Activated T-helper 2 cell treated with anti-CD3 and anti-CD28 coated beads, Interferon-gamma antibody, Interleukin-2, Interleukin-4, amounts not matched to agents 10 μg/mL and 5 μg/mL and 100 μg/mL, durations not matched to agents 14 hours and 24 hours and 36 hours (primary cell): ENCODE measurements at regions not wholly inside any gene's neighbourhood (a gene's known extent, or its start where the extent isn't known, plus 50 kb on each side); places are given as distances from the start of the nearest gene placed in this dataset.
"Not testable (repeated sequence)": the region's sequence is repeated elsewhere in the genome, so short reads cannot be mapped to it uniquely, and the experiment has no call there.

Experiments used
- DNase-seq: peaks from one replicate; pipeline ENCODE4 v3.0.0; 2021; ENCODE audit warnings: low spot score
- H3K27ac Mint-ChIP-seq: one replicate; pipeline ENCODE4 v1.8.0; 2021; ENCODE audit warnings: mixed read lengths
- H3K27me3 Mint-ChIP-seq: one replicate; pipeline ENCODE4 v1.8.0; 2021; ENCODE audit warnings: low read depth, mixed read lengths
- H3K36me3 Mint-ChIP-seq: one replicate; pipeline ENCODE4 v1.8.0; 2021; ENCODE audit warnings: low read depth, mixed read lengths
- H3K4me1 Mint-ChIP-seq: one replicate; pipeline ENCODE4 v1.8.0; 2021; ENCODE audit warnings: low read depth, mixed read lengths
- H3K4me3 Mint-ChIP-seq: one replicate; pipeline ENCODE4 v1.8.0; 2021; ENCODE audit warnings: low read depth, mild to moderate bottlenecking, moderate library complexity, mixed read lengths
- H3K9me3 Mint-ChIP-seq: one replicate; pipeline ENCODE4 v1.8.0; 2021; ENCODE audit warnings: mixed read lengths
- intact Hi-C: fragments of 100-400 bp; cut with micrococcal nuclease; formaldehyde crosslinking; loops from one replicate; pipeline ENCODE4 v1.15.1; 2023

GRCh38 chr18:38174173-38174572 lies 608.6 kb upstream of the CELF4 start:
- intact Hi-C loops = no loop called here
- Mint-ChIP-seq H3K4me3 (no peak overlapping the region), H3K27ac (no peak overlapping the region), H3K4me1 (no peaks in the 10 kb centered on the region), H3K27me3 (no peaks in the 10 kb centered on the region), H3K36me3 (no peaks in the 10 kb centered on the region), H3K9me3 (no peaks in the 10 kb centered on the region)
- no peak for DNase-seq

- Mint-ChIP-seq H3K4me3 (no peak overlapping the region), H3K27ac (no peak overlapping the region), H3K9me3 (no peaks in the 10 kb centered on the region), H3K27me3 (no peaks in the 10 kb centered on the region), H3K36me3 (no peaks in the 10 kb centered on the region), H3K4me1 (no peaks in the 10 kb centered on the region)
- intact Hi-C loops = no loop called here
- DNase-seq = no peak
Measured at GRCh38 chr18:38170845-38171244, 605.2 kb upstream of the CELF4 start.

GRCh38 chr18:38167623-38168022 lies 602.0 kb upstream of the CELF4 start:
- Mint-ChIP-seq H3K27me3 (no peaks in the 10 kb centered on the region), H3K27ac (no peak overlapping the region), H3K36me3 (no peaks in the 10 kb centered on the region), H3K4me1 (no peaks in the 10 kb centered on the region), H3K4me3 (no peak overlapping the region), H3K9me3 (no peaks in the 10 kb centered on the region)
- no peak for DNase-seq
- intact Hi-C loops = no loop called here

GRCh38 chr18:38153116-38153515 lies 587.5 kb upstream of the CELF4 start:
- peaks cover 14% of the 10 kb centered on the region for H3K9me3 Mint-ChIP-seq
- intact Hi-C loops, H3K27ac Mint-ChIP-seq, H3K4me3 Mint-ChIP-seq, H3K36me3 Mint-ChIP-seq, H3K27me3 Mint-ChIP-seq, H3K4me1 Mint-ChIP-seq, DNase-seq: not testable (repeated sequence)

GRCh38 chr18:38116716-38117115 lies 551.1 kb upstream of the CELF4 start:
- Mint-ChIP-seq H3K4me1 (no peaks in the 10 kb centered on the region), H3K4me3 (no peak overlapping the region), H3K9me3 (no peaks in the 10 kb centered on the region), H3K27me3 (no peaks in the 10 kb centered on the region), H3K36me3 (no peaks in the 10 kb centered on the region), H3K27ac (no peak overlapping the region)
- intact Hi-C loops = no loop called here
- no peak for DNase-seq

GRCh38 chr18:38115201-38115600 lies 549.6 kb upstream of the CELF4 start:
- H3K4me3 Mint-ChIP-seq = no peak overlapping the region
- peaks cover 4% of the 10 kb centered on the region for H3K9me3 Mint-ChIP-seq
- H3K4me1 Mint-ChIP-seq = no peaks in the 10 kb centered on the region
- H3K27ac Mint-ChIP-seq = no peak overlapping the region
- no peaks in the 10 kb centered on the region for H3K27me3 Mint-ChIP-seq
- H3K36me3 Mint-ChIP-seq = no peaks in the 10 kb centered on the region
- DNase-seq = no peak
- intact Hi-C loops = no loop called here

GRCh38 chr18:38087538-38087937 lies 521.9 kb upstream of the CELF4 start:
- Mint-ChIP-seq H3K27ac (no peak overlapping the region), H3K27me3 (no peaks in the 10 kb centered on the region)

GRCh38 chr18:38081516-38081915 lies 515.9 kb upstream of the CELF4 start:
- intact Hi-C loops = no loop called here
- H3K4me3 Mint-ChIP-seq = no peak overlapping the region
- no peaks in the 10 kb centered on the region for H3K9me3 Mint-ChIP-seq

More at GRCh38 chr18:38087538-38087937, 521.9 kb upstream of the CELF4 start:
- Mint-ChIP-seq H3K36me3 (no peaks in the 10 kb centered on the region), H3K9me3 (no peaks in the 10 kb centered on the region), H3K4me1 (no peaks in the 10 kb centered on the region), H3K4me3 (no peak overlapping the region)
- intact Hi-C loops = no loop called here
- no peak for DNase-seq

GRCh38 chr18:38077229-38077628 lies 511.6 kb upstream of the CELF4 start:
- Mint-ChIP-seq H3K9me3 (no peaks in the 10 kb centered on the region), H3K27me3 (no peaks in the 10 kb centered on the region), H3K27ac (no peak overlapping the region), H3K4me3 (no peak overlapping the region), H3K4me1 (no peaks in the 10 kb centered on the region), H3K36me3 (no peaks in the 10 kb centered on the region)
- DNase-seq = no peak
- intact Hi-C loops = no loop called here

More at GRCh38 chr18:38081516-38081915, 515.9 kb upstream of the CELF4 start:
- Mint-ChIP-seq H3K27ac (no peak overlapping the region), H3K27me3 (no peaks in the 10 kb centered on the region), H3K36me3 (no peaks in the 10 kb centered on the region), H3K4me1 (no peaks in the 10 kb centered on the region)
- DNase-seq = no peak

- no peaks in the 10 kb centered on the region for H3K27me3 Mint-ChIP-seq
- no peaks in the 10 kb centered on the region for H3K36me3 Mint-ChIP-seq
- no peaks in the 10 kb centered on the region for H3K9me3 Mint-ChIP-seq
- H3K4me3 Mint-ChIP-seq = no peak overlapping the region
- H3K4me1 Mint-ChIP-seq = no peaks in the 10 kb centered on the region
- intact Hi-C loops = no loop called here
- no peak overlapping the region for H3K27ac Mint-ChIP-seq
- no peak for DNase-seq
Measured at GRCh38 chr18:38076346-38077070, 510.9 kb upstream of the CELF4 start.

- H3K4me1 Mint-ChIP-seq = no peaks in the 10 kb centered on the region
- intact Hi-C loops = no loop called here
- no peaks in the 10 kb centered on the region for H3K36me3 Mint-ChIP-seq
- peaks cover 7% of the 10 kb centered on the region for H3K9me3 Mint-ChIP-seq
- no peaks in the 10 kb centered on the region for H3K27me3 Mint-ChIP-seq
- no peak for DNase-seq
- no peak overlapping the region for H3K27ac Mint-ChIP-seq
- no peak overlapping the region for H3K4me3 Mint-ChIP-seq
Measured at GRCh38 chr18:38074298-38074876, 508.8 kb upstream of the CELF4 start.

- H3K36me3 Mint-ChIP-seq = no peaks in the 10 kb centered on the region
Measured at GRCh38 chr18:38067821-38068220, 502.2 kb upstream of the CELF4 start.

GRCh38 chr18:38067086-38067485 lies 501.5 kb upstream of the CELF4 start:
- H3K4me1 Mint-ChIP-seq = no peaks in the 10 kb centered on the region

More at GRCh38 chr18:38067821-38068220, 502.2 kb upstream of the CELF4 start:
- no peak overlapping the region for H3K4me3 Mint-ChIP-seq
- peaks cover 15% of the 10 kb centered on the region for H3K9me3 Mint-ChIP-seq
- H3K27ac Mint-ChIP-seq = no peak overlapping the region
- DNase-seq = no peak
- intact Hi-C loops = no loop called here
- H3K27me3 Mint-ChIP-seq = no peaks in the 10 kb centered on the region
- no peaks in the 10 kb centered on the region for H3K4me1 Mint-ChIP-seq

More at GRCh38 chr18:38067086-38067485, 501.5 kb upstream of the CELF4 start:
- DNase-seq = no peak
- intact Hi-C loops = no loop called here
- Mint-ChIP-seq H3K27me3 (no peaks in the 10 kb centered on the region), H3K4me3 (no peak overlapping the region), H3K9me3 (peaks cover 15% of the 10 kb centered on the region), H3K36me3 (no peaks in the 10 kb centered on the region), H3K27ac (no peak overlapping the region)
